ENCODE measurements at regions not wholly inside any gene's neighbourhood (a gene's known extent, or its start where the extent isn't known, plus 50 kb on each side); places are given as distances from the start of the nearest gene placed in this dataset.

- DNase-seq, result no peak
- no peaks in the 10 kb centered on the region for H3K36me3 ChIP-seq (replicated peaks; ENCODE audit: control insufficient read depth, insufficient read depth, low read length)
- no peaks in the 10 kb centered on the region for H3K27me3 ChIP-seq (ENCODE audit: control insufficient read depth, insufficient read depth, low read length)
- H3K4me3 ChIP-seq (ENCODE audit: insufficient read depth, low read depth, low read length), result no peak overlapping the region
Observed at GRCh38 chr18:14905350-14905749, 157.4 kb downstream of the ANKRD30B start.

- DNase-seq, result no peak
- Histone ChIP-seq H3K4me3 (ENCODE audit: insufficient read depth, low read depth, low read length) (no peak overlapping the region), H3K36me3 (replicated peaks; ENCODE audit: control insufficient read depth, insufficient read depth, low read length) (no peaks in the 10 kb centered on the region)
Observed at GRCh38 chr18:14905979-14906378, 158.0 kb downstream of the ANKRD30B start.

GRCh38 chr18:14907420-14907819 lies 159.4 kb downstream of the ANKRD30B start:
- no peak for DNase-seq
- no peaks in the 10 kb centered on the region for H3K27me3 ChIP-seq (ENCODE audit: control insufficient read depth, insufficient read depth, low read length)
- H3K36me3 ChIP-seq (replicated peaks; ENCODE audit: control insufficient read depth, insufficient read depth, low read length), result no peaks in the 10 kb centered on the region
- H3K4me3 ChIP-seq (ENCODE audit: insufficient read depth, low read depth, low read length), result no peak overlapping the region

More at GRCh38 chr18:14905979-14906378, 158.0 kb downstream of the ANKRD30B start:
- H3K27me3 ChIP-seq (ENCODE audit: control insufficient read depth, insufficient read depth, low read length), result no peaks in the 10 kb centered on the region

GRCh38 chr18:14908541-14908940 lies 160.6 kb downstream of the ANKRD30B start:
- Histone ChIP-seq H3K27me3 (ENCODE audit: control insufficient read depth, insufficient read depth, low read length) (no peaks in the 10 kb centered on the region), H3K4me3 (ENCODE audit: insufficient read depth, low read depth, low read length) (no peak overlapping the region), H3K36me3 (replicated peaks; ENCODE audit: control insufficient read depth, insufficient read depth, low read length) (no peaks in the 10 kb centered on the region)
- no peak for DNase-seq

GRCh38 chr18:14912967-14913366 lies 165.0 kb downstream of the ANKRD30B start:
- Histone ChIP-seq H3K27me3 (ENCODE audit: control insufficient read depth, insufficient read depth, low read length) (no peaks in the 10 kb centered on the region), H3K4me3 (ENCODE audit: insufficient read depth, low read depth, low read length) (no peak overlapping the region), H3K36me3 (replicated peaks; ENCODE audit: control insufficient read depth, insufficient read depth, low read length) (no peaks in the 10 kb centered on the region)
- DNase-seq, result no peak

GRCh38 chr18:14914121-14914520 lies 166.1 kb downstream of the ANKRD30B start:
- H3K36me3 ChIP-seq (replicated peaks; ENCODE audit: control insufficient read depth, insufficient read depth, low read length), result no peaks in the 10 kb centered on the region
- H3K27me3 ChIP-seq (ENCODE audit: control insufficient read depth, insufficient read depth, low read length), result no peaks in the 10 kb centered on the region
- no peak overlapping the region for H3K4me3 ChIP-seq (ENCODE audit: insufficient read depth, low read depth, low read length)
- no peak for DNase-seq

- DNase-seq, result no peak
- Histone ChIP-seq H3K36me3 (replicated peaks; ENCODE audit: control insufficient read depth, insufficient read depth, low read length) (no peaks in the 10 kb centered on the region), H3K4me3 (ENCODE audit: insufficient read depth, low read depth, low read length) (no peak overlapping the region), H3K27me3 (ENCODE audit: control insufficient read depth, insufficient read depth, low read length) (no peaks in the 10 kb centered on the region)
Observed at GRCh38 chr18:14914771-14915170, 166.8 kb downstream of the ANKRD30B start.

GRCh38 chr18:14916181-14916580 lies 168.2 kb downstream of the ANKRD30B start:
- no peak overlapping the region for H3K4me3 ChIP-seq (ENCODE audit: insufficient read depth, low read depth, low read length)
- no peaks in the 10 kb centered on the region for H3K36me3 ChIP-seq (replicated peaks; ENCODE audit: control insufficient read depth, insufficient read depth, low read length)
- H3K27me3 ChIP-seq (ENCODE audit: control insufficient read depth, insufficient read depth, low read length), result no peaks in the 10 kb centered on the region

GRCh38 chr18:14916851-14917250 lies 168.9 kb downstream of the ANKRD30B start:
- no peak for DNase-seq
- Histone ChIP-seq H3K4me3 (ENCODE audit: insufficient read depth, low read depth, low read length) (no peak overlapping the region), H3K36me3 (replicated peaks; ENCODE audit: control insufficient read depth, insufficient read depth, low read length) (no peaks in the 10 kb centered on the region), H3K27me3 (ENCODE audit: control insufficient read depth, insufficient read depth, low read length) (no peaks in the 10 kb centered on the region)

More at GRCh38 chr18:14916181-14916580, 168.2 kb downstream of the ANKRD30B start:
- DNase-seq, result no peak

GRCh38 chr18:14917311-14917710 lies 169.3 kb downstream of the ANKRD30B start:
- H3K36me3 ChIP-seq (replicated peaks; ENCODE audit: control insufficient read depth, insufficient read depth, low read length), result no peaks in the 10 kb centered on the region

GRCh38 chr18:14919666-14920065 lies 171.7 kb downstream of the ANKRD30B start:
- Histone ChIP-seq H3K4me3 (ENCODE audit: insufficient read depth, low read depth, low read length) (no peak overlapping the region), H3K36me3 (replicated peaks; ENCODE audit: control insufficient read depth, insufficient read depth, low read length) (no peaks in the 10 kb centered on the region), H3K27me3 (ENCODE audit: control insufficient read depth, insufficient read depth, low read length) (no peaks in the 10 kb centered on the region)
- no peak for DNase-seq

More at GRCh38 chr18:14917311-14917710, 169.3 kb downstream of the ANKRD30B start:
- no peak for DNase-seq
- no peak overlapping the region for H3K4me3 ChIP-seq (ENCODE audit: insufficient read depth, low read depth, low read length)
- no peaks in the 10 kb centered on the region for H3K27me3 ChIP-seq (ENCODE audit: control insufficient read depth, insufficient read depth, low read length)

- Histone ChIP-seq H3K4me3 (ENCODE audit: insufficient read depth, low read depth, low read length) (no peak overlapping the region), H3K27me3 (ENCODE audit: control insufficient read depth, insufficient read depth, low read length) (no peaks in the 10 kb centered on the region), H3K36me3 (replicated peaks; ENCODE audit: control insufficient read depth, insufficient read depth, low read length) (no peaks in the 10 kb centered on the region)
- DNase-seq, result no peak
Observed at GRCh38 chr18:14921031-14921430, 173.1 kb downstream of the ANKRD30B start.

GRCh38 chr18:14921547-14921946 lies 173.6 kb downstream of the ANKRD30B start:
- DNase-seq, result no peak
- Histone ChIP-seq H3K36me3 (replicated peaks; ENCODE audit: control insufficient read depth, insufficient read depth, low read length) (no peaks in the 10 kb centered on the region), H3K4me3 (ENCODE audit: insufficient read depth, low read depth, low read length) (no peak overlapping the region), H3K27me3 (ENCODE audit: control insufficient read depth, insufficient read depth, low read length) (no peaks in the 10 kb centered on the region)

GRCh38 chr18:14922031-14922430 lies 174.1 kb downstream of the ANKRD30B start:
- Histone ChIP-seq H3K36me3 (replicated peaks; ENCODE audit: control insufficient read depth, insufficient read depth, low read length) (no peaks in the 10 kb centered on the region), H3K4me3 (ENCODE audit: insufficient read depth, low read depth, low read length) (no peak overlapping the region), H3K27me3 (ENCODE audit: control insufficient read depth, insufficient read depth, low read length) (no peaks in the 10 kb centered on the region)
- no peak for DNase-seq

GRCh38 chr18:14922965-14923565 lies 175.1 kb downstream of the ANKRD30B start:
- H3K36me3 ChIP-seq (replicated peaks; ENCODE audit: control insufficient read depth, insufficient read depth, low read length), result no peaks in the 10 kb centered on the region
- no peak for DNase-seq
- H3K4me3 ChIP-seq (ENCODE audit: insufficient read depth, low read depth, low read length), result no peak overlapping the region
- no peaks in the 10 kb centered on the region for H3K27me3 ChIP-seq (ENCODE audit: control insufficient read depth, insufficient read depth, low read length)

GRCh38 chr18:14924226-14924625 lies 176.3 kb downstream of the ANKRD30B start:
- Histone ChIP-seq H3K36me3 (replicated peaks; ENCODE audit: control insufficient read depth, insufficient read depth, low read length) (no peaks in the 10 kb centered on the region), H3K4me3 (ENCODE audit: insufficient read depth, low read depth, low read length) (no peak overlapping the region), H3K27me3 (ENCODE audit: control insufficient read depth, insufficient read depth, low read length) (no peaks in the 10 kb centered on the region)
- no peak for DNase-seq
